ENCODE measurements at regions not wholly inside any gene's neighbourhood (a gene's known extent, or its start where the extent isn't known, plus 50 kb on each side); places are given as distances from the start of the nearest gene placed in this dataset.

- no peak for DNase-seq (ENCODE audit: low spot score)
These were observed 399.4 kb upstream of the HNRNPA3 start for GRCh38 chr2:176813156-176813555.

- DNase-seq (ENCODE audit: low spot score): no peak
These were observed 399.0 kb upstream of the HNRNPA3 start for GRCh38 chr2:176813621-176814049.

- no peak for DNase-seq (ENCODE audit: low spot score)
These were observed 398.3 kb upstream of the HNRNPA3 start for GRCh38 chr2:176814274-176814673.

GRCh38 chr2:176814740-176815367 is 397.7 kb upstream of the HNRNPA3 start:
- DNase-seq (ENCODE audit: low spot score): peak; percentile 38

GRCh38 chr2:176817061-176817565 is 395.5 kb upstream of the HNRNPA3 start:
- DNase-seq (ENCODE audit: low spot score): peak; percentile 27

- DNase-seq (ENCODE audit: low spot score): no peak
These were observed 394.5 kb upstream of the HNRNPA3 start for GRCh38 chr2:176818076-176818475.

- DNase-seq (ENCODE audit: low spot score): no peak
These were observed 394.0 kb upstream of the HNRNPA3 start for GRCh38 chr2:176818617-176819016.

- DNase-seq (ENCODE audit: low spot score): no peak
These were observed 393.3 kb upstream of the HNRNPA3 start for GRCh38 chr2:176819306-176819705.

GRCh38 chr2:176820371-176820932 is 392.1 kb upstream of the HNRNPA3 start:
- no peak for DNase-seq (ENCODE audit: low spot score)

GRCh38 chr2:176821350-176821749 is 391.2 kb upstream of the HNRNPA3 start:
- DNase-seq (ENCODE audit: low spot score): no peak

- no peak for DNase-seq (ENCODE audit: low spot score)
These were observed 390.5 kb upstream of the HNRNPA3 start for GRCh38 chr2:176822060-176822459.

GRCh38 chr2:176826356-176826755 is 386.2 kb upstream of the HNRNPA3 start:
- DNase-seq (ENCODE audit: low spot score): no peak

- DNase-seq (ENCODE audit: low spot score): no peak
These were observed 385.5 kb upstream of the HNRNPA3 start for GRCh38 chr2:176826984-176827668.

- DNase-seq (ENCODE audit: low spot score): no peak
These were observed 382.2 kb upstream of the HNRNPA3 start for GRCh38 chr2:176830362-176830761.

GRCh38 chr2:176832086-176832485 is 380.5 kb upstream of the HNRNPA3 start:
- DNase-seq (ENCODE audit: low spot score): no peak

GRCh38 chr2:176833671-176834070 is 378.9 kb upstream of the HNRNPA3 start:
- no peak for DNase-seq (ENCODE audit: low spot score)

- no peak for DNase-seq (ENCODE audit: low spot score)
These were observed 378.4 kb upstream of the HNRNPA3 start for GRCh38 chr2:176834226-176834625.

GRCh38 chr2:176843208-176843607 is 369.4 kb upstream of the HNRNPA3 start:
- no peak for DNase-seq (ENCODE audit: low spot score)

- no peak for DNase-seq (ENCODE audit: low spot score)
These were observed 368.1 kb upstream of the HNRNPA3 start for GRCh38 chr2:176844461-176844860.

- no peak for DNase-seq (ENCODE audit: low spot score)
These were observed 366.9 kb upstream of the HNRNPA3 start for GRCh38 chr2:176845718-176846117.

GRCh38 chr2:176847575-176847974 is 365.0 kb upstream of the HNRNPA3 start:
- no peak for DNase-seq (ENCODE audit: low spot score)

- no peak for DNase-seq (ENCODE audit: low spot score)
These were observed 363.8 kb upstream of the HNRNPA3 start for GRCh38 chr2:176848844-176849243.

Data from A172 (cell line).